Muscle of leg (tissue), 3 donors: ENCODE measurements at regions not wholly inside any gene's neighbourhood (a gene's known extent, or its start where the extent isn't known, plus 50 kb on each side); places are given as distances from the start of the nearest gene placed in this dataset.
"Not testable (repeated sequence)": the region's sequence is repeated elsewhere in the genome, so short reads cannot be mapped to it uniquely, and the experiment has no call there.

Source experiments
- DNase-seq: peaks from one replicate; pipeline ENCODE4 v3.0.0; 2013
- H3K27ac ChIP-seq: one replicate; pipeline ENCODE4 v1.5.1; 2013; ENCODE audit warnings: mild to moderate bottlenecking, low read length, control low read depth
- H3K27me3 ChIP-seq: one replicate; pipeline ENCODE4 v1.6.1; 2013; ENCODE audit warnings: low read length; ENCODE audit not compliant: control insufficient read depth, insufficient read depth
- H3K36me3 ChIP-seq: one replicate; pipeline ENCODE4 v1.6.1; 2013; ENCODE audit warnings: low read length; ENCODE audit not compliant: control insufficient read depth, insufficient read depth
- H3K4me1 ChIP-seq: one replicate; pipeline ENCODE4 v1.6.1; 2013; ENCODE audit warnings: low read length; ENCODE audit not compliant: control insufficient read depth, insufficient read depth
- H3K4me3 ChIP-seq: one replicate; pipeline ENCODE4 v1.5.1; 2013; ENCODE audit warnings: low read length, control low read depth
- H3K9me3 ChIP-seq: replicated peaks from 2 replicates; pipeline ENCODE4 v1.6.1; 2013; ENCODE audit warnings: low read depth, low read length; ENCODE audit not compliant: control insufficient read depth
- WGBS: methylation state at CpG from one replicate; pipeline ENCODE4 v1.1.5; 2013; ENCODE audit warnings: missing lambda C conversion rate; ENCODE audit not compliant: insufficient coverage; 5-methylcytosine and 5-hydroxymethylcytosine counted together

DNA sequence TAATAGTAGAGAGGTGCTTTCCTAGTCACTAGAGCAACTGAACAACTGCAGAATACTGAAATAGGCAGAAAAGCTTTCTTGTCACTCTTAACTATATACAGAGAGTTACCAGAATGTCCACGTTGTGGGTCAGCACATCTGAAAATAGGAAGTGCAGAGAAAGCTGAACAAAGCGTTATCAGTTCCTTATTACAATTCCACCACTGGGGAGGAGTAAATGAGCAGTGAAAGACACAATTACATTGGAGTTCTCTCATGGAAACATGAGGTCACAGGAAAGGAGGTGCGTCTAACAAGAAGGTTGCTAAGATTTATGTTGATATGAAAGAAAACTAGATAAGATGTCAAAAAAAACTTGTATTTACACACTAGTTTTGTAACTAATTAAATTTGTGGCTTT is 461.9 kb upstream of the COX7C start:
- no peak overlapping the region for H3K4me3 ChIP-seq
- H3K27ac ChIP-seq: no peak overlapping the region
- H3K9me3 ChIP-seq: no peaks in the 10 kb centered on the region
- no CpG with 5 or more reads among the region's 3 CpGs for WGBS
- H3K36me3 ChIP-seq: no peaks in the 10 kb centered on the region
- H3K4me1 ChIP-seq: no peaks in the 10 kb centered on the region
- DNase-seq: peak; percentile 53
- no peaks in the 10 kb centered on the region for H3K27me3 ChIP-seq

DNA sequence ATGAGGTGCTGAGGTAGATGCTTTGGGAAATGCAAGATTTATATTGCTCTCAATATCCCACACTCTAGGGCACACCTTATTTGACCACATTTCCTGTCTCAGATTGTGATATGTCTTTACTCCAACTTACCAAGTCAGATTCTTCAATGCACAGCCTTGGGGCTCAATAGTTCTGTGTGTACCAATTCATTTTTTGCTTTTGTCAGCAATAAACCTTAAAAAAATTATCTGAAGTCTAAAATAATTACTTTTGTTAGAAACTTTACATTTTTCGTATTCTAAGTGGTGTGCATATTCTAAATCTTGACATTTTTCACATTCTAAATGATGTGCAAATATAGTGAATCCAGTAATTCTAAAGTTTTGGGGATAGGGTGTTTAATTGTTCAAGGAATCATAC is 447.5 kb upstream of the COX7C start:
- Histone ChIP-seq H3K4me3 (no peak overlapping the region), H3K4me1 (no peaks in the 10 kb centered on the region), H3K27me3 (no peaks in the 10 kb centered on the region), H3K36me3 (no peaks in the 10 kb centered on the region), H3K9me3 (no peaks in the 10 kb centered on the region), H3K27ac (no peak overlapping the region)
- DNase-seq: no peak
- WGBS: no CpG with 5 or more reads among the region's 1 CpG

DNA sequence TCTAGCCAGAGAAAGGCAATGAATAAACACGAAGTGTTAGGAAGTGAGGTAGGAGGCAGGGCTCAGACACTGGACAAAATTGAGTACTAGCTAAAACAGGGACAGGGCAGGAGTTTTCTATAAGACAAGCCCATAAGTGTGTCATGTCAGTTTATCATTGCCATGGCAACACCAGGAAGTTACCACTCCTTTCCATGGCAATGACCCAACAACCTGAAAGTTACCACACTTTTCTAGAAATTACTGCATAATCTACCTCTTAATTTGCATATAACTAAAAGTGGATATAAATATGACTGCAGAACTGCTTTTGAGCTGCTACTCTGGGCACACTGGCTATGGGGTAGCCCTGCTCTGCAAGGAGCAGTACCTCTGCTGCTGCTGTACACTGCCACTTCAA is 442.5 kb upstream of the COX7C start:
- no peaks in the 10 kb centered on the region for H3K4me1 ChIP-seq
- no peak for DNase-seq
- no peaks in the 10 kb centered on the region for H3K27me3 ChIP-seq
- H3K4me3 ChIP-seq: no peak overlapping the region
- H3K9me3 ChIP-seq: no peaks in the 10 kb centered on the region
- no peak overlapping the region for H3K27ac ChIP-seq
- H3K36me3 ChIP-seq: no peaks in the 10 kb centered on the region
- WGBS: 43% methylated on average over 1 of the region's 1 CpG

DNA sequence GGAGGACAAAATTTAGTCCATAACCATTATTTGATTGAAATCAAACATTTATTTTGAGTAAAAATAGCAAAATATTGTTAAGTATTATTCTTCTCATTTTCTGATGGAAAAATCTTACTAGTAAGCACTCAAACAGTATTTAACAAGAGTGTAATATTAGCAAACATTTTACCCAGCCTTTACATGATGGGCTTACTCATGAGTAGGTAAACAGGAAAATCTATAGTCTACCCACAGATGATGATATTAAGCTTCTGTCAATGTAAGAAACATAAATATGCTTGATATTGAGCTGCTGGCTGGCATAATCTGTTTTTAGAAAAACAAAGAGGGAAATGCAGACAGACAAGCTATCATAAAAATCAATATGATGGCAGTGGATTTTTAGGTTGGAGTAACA is 418.5 kb upstream of the COX7C start:
- no peaks in the 10 kb centered on the region for H3K27me3 ChIP-seq

DNA sequence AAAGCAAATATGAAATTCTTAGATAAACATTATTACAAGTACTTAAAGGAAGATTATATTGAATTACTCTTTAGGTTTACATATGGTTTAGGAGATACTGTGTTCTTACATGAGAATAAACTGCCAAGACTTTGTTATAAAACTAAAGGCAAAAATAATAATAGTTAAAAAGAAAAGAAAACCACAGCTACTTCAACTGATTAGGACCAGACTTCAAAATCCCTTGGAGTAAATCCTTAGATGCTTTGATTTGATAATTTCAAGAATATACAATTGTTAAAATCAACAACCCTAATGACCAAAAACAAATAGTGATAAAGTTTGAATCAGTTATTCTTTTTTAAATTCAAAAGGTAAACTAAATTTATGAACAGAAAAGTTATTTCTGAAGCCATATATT is 389.6 kb upstream of the COX7C start:
- Histone ChIP-seq H3K4me1 (no peaks in the 10 kb centered on the region), H3K27me3 (no peaks in the 10 kb centered on the region), H3K27ac (no peak overlapping the region), H3K9me3 (no peaks in the 10 kb centered on the region), H3K4me3 (no peak overlapping the region), H3K36me3 (no peaks in the 10 kb centered on the region)
- no peak for DNase-seq

More for the DNA sequence above, 418.5 kb upstream of the COX7C start:
- Histone ChIP-seq H3K4me3 (no peak overlapping the region), H3K36me3 (no peaks in the 10 kb centered on the region), H3K9me3 (no peaks in the 10 kb centered on the region), H3K27ac (no peak overlapping the region), H3K4me1 (no peaks in the 10 kb centered on the region)
- no peak for DNase-seq

DNA sequence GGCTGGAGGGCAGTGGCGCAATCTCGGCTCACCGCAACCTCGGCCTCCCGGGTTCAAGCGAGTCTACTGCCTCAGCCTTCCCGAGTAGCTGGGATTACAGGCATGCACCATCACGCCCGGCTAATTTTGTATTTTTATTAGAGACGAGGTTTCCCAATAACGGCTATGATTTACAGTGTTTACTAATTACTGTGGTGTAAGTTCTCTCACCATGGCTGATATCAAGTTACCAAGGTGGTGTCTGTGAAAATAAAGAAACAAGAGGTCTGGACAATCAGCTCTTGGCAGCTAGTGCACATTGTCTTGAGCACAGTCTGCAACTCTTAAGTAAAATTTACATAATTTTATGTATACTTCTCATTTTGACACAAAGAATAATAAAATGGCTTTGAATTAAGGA is 385.5 kb upstream of the COX7C start:
- Histone ChIP-seq H3K4me1 (no peaks in the 10 kb centered on the region), H3K9me3 (no peaks in the 10 kb centered on the region), H3K36me3 (no peaks in the 10 kb centered on the region), H3K27ac (no peak overlapping the region), H3K27me3 (no peaks in the 10 kb centered on the region), H3K4me3 (no peak overlapping the region)
- no peak for DNase-seq
- 96% methylated on average over 6 of the region's 11 CpGs for WGBS

DNA sequence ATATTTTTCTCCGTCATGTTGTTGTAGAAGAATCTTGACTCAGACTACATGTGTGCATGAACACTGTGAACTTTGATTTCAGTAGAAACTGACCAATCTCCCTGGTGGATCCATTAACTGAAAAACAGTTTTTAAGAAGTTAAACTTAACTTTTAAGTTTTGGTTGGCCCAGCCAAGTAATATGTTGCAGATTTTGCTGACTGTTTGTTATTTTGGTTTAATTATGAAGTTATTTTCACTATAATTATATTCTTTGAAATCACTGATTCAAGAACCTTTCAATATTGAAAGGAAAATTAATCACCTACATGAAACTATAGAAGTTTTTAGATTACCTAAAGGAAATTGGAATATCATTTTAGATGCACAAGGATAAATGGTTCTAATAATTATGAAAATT is 373.6 kb upstream of the COX7C start:
- WGBS: no CpG with 5 or more reads among the region's 1 CpG
- Histone ChIP-seq H3K27ac (no peak overlapping the region), H3K4me1 (no peaks in the 10 kb centered on the region), H3K9me3 (no peaks in the 10 kb centered on the region), H3K4me3 (no peak overlapping the region), H3K36me3 (no peaks in the 10 kb centered on the region), H3K27me3 (no peaks in the 10 kb centered on the region)
- no peak for DNase-seq

DNA sequence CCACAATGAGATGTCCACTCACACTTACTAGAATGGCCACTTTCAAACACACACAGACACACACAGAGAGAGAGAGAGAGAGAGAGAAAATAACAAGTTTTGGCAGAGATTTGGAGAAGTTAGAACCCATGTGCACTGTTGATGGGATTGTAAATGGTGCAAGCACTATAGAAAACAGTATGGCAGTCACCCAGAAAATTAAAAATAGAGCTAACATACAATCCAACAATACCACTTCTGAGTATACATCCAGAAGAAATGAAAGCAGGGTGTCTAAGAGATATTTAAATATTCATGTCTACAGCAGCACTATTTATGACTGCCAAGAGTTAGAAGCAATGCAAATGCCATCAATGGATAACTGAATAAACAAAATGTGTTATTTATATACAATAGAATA is 359.9 kb upstream of the COX7C start:
- Histone ChIP-seq H3K27me3 (no peaks in the 10 kb centered on the region), H3K4me3 (no peak overlapping the region), H3K4me1 (no peaks in the 10 kb centered on the region), H3K9me3 (no peaks in the 10 kb centered on the region), H3K36me3 (no peaks in the 10 kb centered on the region), H3K27ac (no peak overlapping the region)
- no peak for DNase-seq

DNA sequence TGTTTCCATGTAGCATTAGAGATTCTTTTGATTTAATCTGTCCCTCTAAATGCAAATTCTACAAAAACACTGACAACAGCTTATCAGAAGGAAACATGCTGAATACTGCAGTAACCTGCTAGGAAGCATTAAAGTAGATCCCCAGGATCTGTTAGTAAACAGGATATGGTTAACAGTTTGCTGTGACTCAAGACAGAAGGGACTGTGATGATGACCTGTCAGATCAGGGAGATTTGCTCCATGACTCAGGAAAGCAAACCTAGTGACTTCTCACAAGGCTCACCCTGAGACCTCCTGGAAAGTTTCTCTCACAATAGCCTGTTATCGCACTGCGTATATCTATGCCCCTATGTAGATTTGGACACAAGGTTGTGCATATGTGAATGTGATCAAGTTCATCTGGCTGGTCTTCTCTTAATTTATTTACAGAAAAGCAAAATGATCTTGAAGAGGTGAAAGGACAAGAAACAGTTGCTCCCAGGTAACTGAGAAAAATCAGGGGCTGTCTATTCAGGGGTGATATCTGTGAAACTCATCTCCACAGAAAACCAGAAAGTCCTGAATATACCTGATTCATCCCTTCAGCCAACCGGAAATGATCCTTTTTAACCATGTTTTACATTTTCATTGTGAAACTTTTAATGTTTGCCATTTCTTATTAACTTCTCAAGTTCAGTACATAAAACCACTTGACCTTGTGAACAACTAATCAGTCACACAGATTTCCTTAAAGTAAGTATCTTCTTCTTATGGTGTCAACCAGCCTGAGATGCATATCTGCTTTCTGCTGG is 333.1 kb upstream of the COX7C start:
- not testable (repeated sequence) for H3K36me3 ChIP-seq, H3K27me3 ChIP-seq

DNA sequence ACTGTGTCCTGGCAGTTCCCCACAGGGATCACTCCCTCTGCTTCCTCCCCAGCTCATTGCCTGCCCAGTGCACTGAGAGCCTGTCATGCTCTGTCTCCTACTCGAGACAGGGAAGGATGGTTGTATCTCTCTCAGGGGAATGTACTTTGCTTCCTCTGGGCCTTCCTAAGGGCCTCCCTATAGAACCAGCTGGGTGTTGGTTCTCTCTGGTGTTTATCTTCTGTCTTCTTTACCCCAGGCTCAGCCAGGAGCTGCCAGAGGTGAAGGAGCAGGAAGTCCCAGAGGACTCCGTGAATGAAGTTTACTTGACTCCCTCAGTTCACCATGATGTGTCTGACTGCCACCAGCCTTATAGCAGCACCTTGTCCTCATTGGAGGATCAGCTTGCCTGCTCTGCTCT is 330.3 kb upstream of the COX7C start:
- not testable (repeated sequence) for DNase-seq, H3K4me3 ChIP-seq, H3K27me3 ChIP-seq, H3K27ac ChIP-seq, H3K9me3 ChIP-seq, H3K4me1 ChIP-seq, H3K36me3 ChIP-seq
- no CpG with 5 or more reads among the region's 2 CpGs for WGBS

More for the DNA sequence above, 333.1 kb upstream of the COX7C start:
- H3K4me3 ChIP-seq, H3K9me3 ChIP-seq, DNase-seq, H3K4me1 ChIP-seq, H3K27ac ChIP-seq: not testable (repeated sequence)
- no CpG with 5 or more reads among the region's 3 CpGs for WGBS

DNA sequence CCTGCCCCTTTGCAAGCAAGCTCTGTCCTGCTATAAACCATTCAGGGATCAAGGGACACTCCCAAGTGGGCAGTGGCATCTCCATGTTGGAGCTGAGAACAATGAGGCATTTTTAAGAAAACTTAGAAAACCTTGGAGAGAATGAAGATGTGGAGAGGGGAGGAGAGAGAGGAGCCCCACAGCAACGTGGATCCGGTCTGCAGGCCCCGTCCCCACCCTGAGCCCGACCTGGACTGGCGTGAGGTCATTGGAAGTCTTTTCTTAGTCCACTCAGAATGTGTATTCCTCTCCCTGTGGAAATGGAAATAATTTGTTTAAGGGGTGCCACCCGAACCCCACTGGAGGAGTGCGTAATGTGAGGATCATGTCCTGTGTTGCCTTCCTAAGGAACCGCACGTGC is 328.0 kb upstream of the COX7C start:
- not testable (repeated sequence) for H3K27ac ChIP-seq, H3K4me1 ChIP-seq, DNase-seq, H3K27me3 ChIP-seq, H3K36me3 ChIP-seq, H3K4me3 ChIP-seq, H3K9me3 ChIP-seq
- WGBS: no CpG with 5 or more reads among the region's 9 CpGs
